Heart right ventricle (tissue), 16 donors: ENCODE measurements at regions not wholly inside any gene's neighbourhood (a gene's known extent, or its start where the extent isn't known, plus 50 kb on each side); places are given as distances from the start of the nearest gene placed in this dataset.
"Not testable (repeated sequence)": the region's sequence is repeated elsewhere in the genome, so short reads cannot be mapped to it uniquely, and the experiment has no call there.

ENCODE experiments used
- ATAC-seq, 8 donors: fragments of 200-7000 bp; cut with Tn5 transposase; one replicate each; pipeline ENCODE4 v1.9.1; 2020; ENCODE audit warnings: mild to moderate bottlenecking in 8 of 8, moderate library complexity in 8 of 8, moderate number of reproducible peaks in 1 of 8
- DNase-seq, 2 donors: peaks; one replicate each; pipeline ENCODE4 v3.0.0-alpha.2; 2020
- H3K27ac ChIP-seq, 10 donors: fragments of 200-600 bp; sonication (generic) in 2 of 10; one replicate each; pipeline versions ENCODE4 v1.5.0 to v1.8.0; 2020 to 2022; ENCODE audit warnings: mild to moderate bottlenecking in 3 of 10
- H3K27me3 ChIP-seq, 7 donors: fragments of 200-600 bp; one replicate each; pipeline ENCODE4 v1.8.0; 2021 to 2022; ENCODE audit warnings: mild to moderate bottlenecking in 2 of 7
- H3K36me3 ChIP-seq, 9 donors: fragments of 200-600 bp; sonication (generic) in 1 of 9; one replicate each; pipeline versions ENCODE4 v1.5.0 to v1.8.0; 2020 to 2022; ENCODE audit warnings: mild to moderate bottlenecking in 2 of 9
- H3K4me1 ChIP-seq, 9 donors: fragments of 200-600 bp; sonication (generic) in 1 of 9; one replicate each; pipeline versions ENCODE4 v1.5.0 to v1.8.0; 2020 to 2022; ENCODE audit warnings: mild to moderate bottlenecking in 4 of 9
- H3K4me3 ChIP-seq, 10 donors: fragments of 200-600 bp; sonication (generic) in 2 of 10; one replicate each; pipeline versions ENCODE4 v1.5.0 to v1.8.0; 2020 to 2022; ENCODE audit warnings: mild to moderate bottlenecking in 7 of 10, moderate library complexity in 2 of 10
- H3K9me3 ChIP-seq, 11 donors: fragments of 200-600 bp in 10 of 11; sonication (generic) in 2 of 11; one replicate each; pipeline versions ENCODE4 v1.5.0 to v1.8.0; 2013 to 2022; ENCODE audit warnings: mild to moderate bottlenecking in 2 of 11, control low read depth in 1 of 11, moderate library complexity in 1 of 11
- CTCF ChIP-seq, 9 donors: fragments of 200-600 bp; sonication (generic) in 2 of 9; IDR thresholded peaks; one replicate each; pipeline versions ENCODE4 v1.5.0 to v1.8.0; 2021 to 2022; ENCODE audit warnings: antibody characterized with exemption in 9 of 9, mild to moderate bottlenecking in 5 of 9, moderate library complexity in 1 of 9
- WGBS, 2 donors: extraction: QIAGEN DNeasy Blood & Tissue Kit; methylation state at CpG; one replicate each; pipeline ENCODE4 v1.1.7; 2013; ENCODE audit warnings: inconsistent platforms in 1 of 2; 5-methylcytosine and 5-hydroxymethylcytosine counted together
- intact Hi-C, 10 donors: fragments of 100-400 bp; cut with DNase I; formaldehyde crosslinking; loops; one replicate each; pipeline versions ENCODE4 v1.11.1 to v1.14.2; 2022
- donor health status: Arrhythmogenic right ventricular cardiomyopathy.
- donor health status: ischemic (EF 13 %, LVEDD 7.1; RV severe dilation, severe dysfunction).
- donor health status: healthy with polysubstance abuse.
- donor health status: DM: no; HTN: yes; CAD: no.
- donor health status: DM: no; HTN: no; CAD: no.
- donor health status: ischemic (EF 25% LVEDD 6.9; RV normal size, moderate dysfunction).
- donor health status: ischemic (EF 25% LVEDD 5.7; RV mildly dilated, moderate dysfunction).
- donor health status: healthy.
- donor health status: DM: yes; HTN: yes; CAD: no.
- donor health status: Ischemic cardiomyopathy.
- donor health status: ischemic (EF 35%, LVEDD 5.7; RV mildly dilated, moderate dysfunction).
- donor health status: nonischemic (EF 11% LVEDD 7.7; RV severe dilation, severe dysfunction).
- donor health status: DM: yes; HTN: yes; CAD: no.
- donor health status: PGD.
- donor health status: ischemic (EF 29% LVEDD 5.4; RV normal size, mild dysfunction).
- donor health status: nonischemic (EF 23%, LVEDD 6.1; RV moderate dilation, normal function).

GRCh38 chr9:78407636-78408312 is 110.8 kb downstream of the PSAT1 start:
- no peaks in the 10 kb centered on the region for H3K9me3 ChIP-seq
- TF ChIP-seq CTCF (IDR thresholded peaks at IDR 0.05), result no peak
- H3K4me3 ChIP-seq, result no peak overlapping the region
- ATAC-seq (no peak), DNase-seq (no peak)
- H3K36me3 ChIP-seq, result no peaks in the 10 kb centered on the region
- H3K4me1 ChIP-seq, result no peaks in the 10 kb centered on the region
- 75 to 85% methylated on average over 8 of the region's 8 CpGs for whole genome bisulfite sequencing, 2 donors
- intact Hi-C loops, result no loop called here
- no peak overlapping the region for H3K27ac ChIP-seq
- H3K27me3 ChIP-seq, result peaks cover 0 to 17% (median 0%) of the 10 kb centered on the region in 7 donors

GRCh38 chr9:78408388-78408787 is 111.5 kb downstream of the PSAT1 start:
- ATAC-seq (no peak), DNase-seq (no peak)
- Histone ChIP-seq H3K27ac (no peak overlapping the region), H3K36me3 (no peaks in the 10 kb centered on the region), H3K4me1 (no peaks in the 10 kb centered on the region), H3K27me3 (peaks cover 0 to 17% (median 0%) of the 10 kb centered on the region in 7 donors), H3K4me3 (no peak overlapping the region), H3K9me3 (no peaks in the 10 kb centered on the region)
- no peak for TF ChIP-seq CTCF (IDR thresholded peaks at IDR 0.05)
- WGBS, 2 donors, result 89 to 95% methylated on average over 1 of the region's 1 CpG
- intact Hi-C loops, result no loop called here

GRCh38 chr9:78409928-78410510 is 113.1 kb downstream of the PSAT1 start:
- ATAC-seq, intact Hi-C loops, H3K4me3 ChIP-seq, H3K9me3 ChIP-seq, H3K27me3 ChIP-seq, H3K27ac ChIP-seq, H3K4me1 ChIP-seq, DNase-seq, H3K36me3 ChIP-seq: not testable (repeated sequence)
- WGBS, 2 donors, result 87 to 94% methylated on average over 24 to 25 of the region's 25 CpGs

- Histone ChIP-seq H3K9me3 (peaks cover 0 to 12% (median 0%) of the 10 kb centered on the region in 11 donors), H3K4me3 (no peak overlapping the region), H3K36me3 (no peaks in the 10 kb centered on the region), H3K4me1 (no peaks in the 10 kb centered on the region), H3K27ac (no peak overlapping the region), H3K27me3 (no peaks in the 10 kb centered on the region)
- TF ChIP-seq CTCF (IDR thresholded peaks at IDR 0.05), result no peak
- intact Hi-C loops, result loop anchor here in 1 of 10 donors (10.0 kb wide), 1 partner anchor 58 kb away; no protein-coding TSS in a partner anchor
- no peak for ATAC-seq
- WGBS, 2 donors, result 73 to 77% methylated on average over 5 of the region's 5 CpGs
- no peak for DNase-seq
Measured at GRCh38 chr9:78422309-78422708, 125.4 kb downstream of the PSAT1 start.

- Histone ChIP-seq H3K9me3 (peaks cover 0 to 19% (median 3%) of the 10 kb centered on the region in 11 donors), H3K36me3 (no peaks in the 10 kb centered on the region), H3K4me3 (no peak overlapping the region), H3K27me3 (no peaks in the 10 kb centered on the region), H3K27ac (no peak overlapping the region), H3K4me1 (no peaks in the 10 kb centered on the region)
- no peak for ATAC-seq
- intact Hi-C loops, result loop anchor here in 1 of 10 donors (10.0 kb wide), 1 partner anchor 59 kb away; no protein-coding TSS in a partner anchor
- WGBS, 2 donors, result 93 to 94% methylated on average over 3 of the region's 3 CpGs
- no peak for DNase-seq
- TF ChIP-seq CTCF (IDR thresholded peaks at IDR 0.05), result no peak
Measured at GRCh38 chr9:78424299-78424698, 127.4 kb downstream of the PSAT1 start.
